ENCODE measurements at regions not wholly inside any gene's neighbourhood (a gene's known extent, or its start where the extent isn't known, plus 50 kb on each side); places are given as distances from the start of the nearest gene placed in this dataset.

- no peaks in the 10 kb centered on the region for H3K36me3 ChIP-seq (ENCODE audit: insufficient read depth, low read length)
- H3K27ac ChIP-seq (ENCODE audit: low read depth, low read length, poor library complexity, severe bottlenecking), result no peak overlapping the region
- no peak for TF ChIP-seq CTCF (IDR thresholded peaks at IDR 0.05; ENCODE audit: low read length)
- no peak for TF ChIP-seq EZH2 (IDR thresholded peaks at IDR 0.05; ENCODE audit: borderline replicate concordance, low read length)
- H3K4me3 ChIP-seq (ENCODE audit: low read depth, low read length, poor library complexity, severe bottlenecking), result no peak overlapping the region
- no peaks in the 10 kb centered on the region for H3K4me1 ChIP-seq (ENCODE audit: insufficient read depth, low read length, severe bottlenecking)
- H3K27me3 ChIP-seq (ENCODE audit: insufficient read depth, low read length), result no peaks in the 10 kb centered on the region
- no peak overlapping the region for H3K9ac ChIP-seq (ENCODE audit: low read length)
- no peaks in the 10 kb centered on the region for H3K79me2 ChIP-seq (ENCODE audit: insufficient read depth, low read length)
- H3K4me2 ChIP-seq (ENCODE audit: low read length), result no peak overlapping the region
- no peaks in the 10 kb centered on the region for H4K20me1 ChIP-seq (ENCODE audit: insufficient read depth, low read length)
- no peaks in the 10 kb centered on the region for H3K9me3 ChIP-seq (ENCODE audit: low read length)
- H2AFZ ChIP-seq (ENCODE audit: low read length), result no peak overlapping the region
- no peaks in the 10 kb centered on the region for H3F3A ChIP-seq (ENCODE audit: insufficient read depth, low read length)
- H3K9me2 ChIP-seq (ENCODE audit: low read depth, low read length), result no peaks in the 10 kb centered on the region
These were observed 79.8 kb upstream of the CNTN5 start for GRCh38 chr11:98940913-98941312.

GRCh38 chr11:98944461-98944860 lies 76.3 kb upstream of the CNTN5 start:
- TF ChIP-seq CTCF (IDR thresholded peaks at IDR 0.05; ENCODE audit: low read length) (no peak), EZH2 (IDR thresholded peaks at IDR 0.05; ENCODE audit: borderline replicate concordance, low read length) (no peak)
- Histone ChIP-seq H4K20me1 (ENCODE audit: insufficient read depth, low read length) (no peaks in the 10 kb centered on the region), H3K4me3 (ENCODE audit: low read depth, low read length, poor library complexity, severe bottlenecking) (no peak overlapping the region), H3K9me3 (ENCODE audit: low read length) (no peaks in the 10 kb centered on the region), H3K36me3 (ENCODE audit: insufficient read depth, low read length) (no peaks in the 10 kb centered on the region), H3K4me1 (ENCODE audit: insufficient read depth, low read length, severe bottlenecking) (no peaks in the 10 kb centered on the region), H3K27me3 (ENCODE audit: insufficient read depth, low read length) (no peaks in the 10 kb centered on the region), H3K27ac (ENCODE audit: low read depth, low read length, poor library complexity, severe bottlenecking) (no peak overlapping the region), H3F3A (ENCODE audit: insufficient read depth, low read length) (no peaks in the 10 kb centered on the region), H3K9ac (ENCODE audit: low read length) (no peak overlapping the region), H3K79me2 (ENCODE audit: insufficient read depth, low read length) (no peaks in the 10 kb centered on the region), H3K9me2 (ENCODE audit: low read depth, low read length) (no peaks in the 10 kb centered on the region), H2AFZ (ENCODE audit: low read length) (no peak overlapping the region), H3K4me2 (ENCODE audit: low read length) (no peak overlapping the region)

- Histone ChIP-seq H3K36me3 (ENCODE audit: insufficient read depth, low read length) (no peaks in the 10 kb centered on the region), H2AFZ (ENCODE audit: low read length) (no peak overlapping the region), H3K9ac (ENCODE audit: low read length) (no peak overlapping the region), H3K4me1 (ENCODE audit: insufficient read depth, low read length, severe bottlenecking) (no peaks in the 10 kb centered on the region), H3K79me2 (ENCODE audit: insufficient read depth, low read length) (no peaks in the 10 kb centered on the region), H3K4me2 (ENCODE audit: low read length) (no peak overlapping the region), H3K4me3 (ENCODE audit: low read depth, low read length, poor library complexity, severe bottlenecking) (no peak overlapping the region), H3K27me3 (ENCODE audit: insufficient read depth, low read length) (no peaks in the 10 kb centered on the region), H4K20me1 (ENCODE audit: insufficient read depth, low read length) (no peaks in the 10 kb centered on the region), H3K9me3 (ENCODE audit: low read length) (no peaks in the 10 kb centered on the region), H3F3A (ENCODE audit: insufficient read depth, low read length) (no peaks in the 10 kb centered on the region), H3K27ac (ENCODE audit: low read depth, low read length, poor library complexity, severe bottlenecking) (no peak overlapping the region), H3K9me2 (ENCODE audit: low read depth, low read length) (no peaks in the 10 kb centered on the region)
- no peak for TF ChIP-seq EZH2 (IDR thresholded peaks at IDR 0.05; ENCODE audit: borderline replicate concordance, low read length)
- TF ChIP-seq CTCF (IDR thresholded peaks at IDR 0.05; ENCODE audit: low read length), result no peak
These were observed 68.6 kb upstream of the CNTN5 start for GRCh38 chr11:98952107-98952506.
